A673 (cell line): ENCODE measurements at regions not wholly inside any gene's neighbourhood (a gene's known extent, or its start where the extent isn't known, plus 50 kb on each side); places are given as distances from the start of the nearest gene placed in this dataset.

Experiments
- EZH2 ChIP-seq: fragments of 200-600 bp; sonication (generic); IDR thresholded peaks from 2 replicates; pipeline ENCODE4 v1.6.1; 2017; ENCODE audit warnings: borderline replicate concordance, low read depth, mild to moderate bottlenecking, mixed read lengths, antibody characterized with exemption, low read length; ENCODE audit not compliant: poor library complexity, severe bottlenecking
- TF ChIP-seq, protein P1 (sequence below): fragments of 300-800, 200-600 bp; sonication (generic); conservative IDR thresholded peaks from 2 replicates; pipeline ENCODE4 v1.5.1; 2017; ENCODE audit warnings: low read depth, mild to moderate bottlenecking, antibody characterized with exemption, low read length, moderate library complexity, mixed read lengths

DNA sequence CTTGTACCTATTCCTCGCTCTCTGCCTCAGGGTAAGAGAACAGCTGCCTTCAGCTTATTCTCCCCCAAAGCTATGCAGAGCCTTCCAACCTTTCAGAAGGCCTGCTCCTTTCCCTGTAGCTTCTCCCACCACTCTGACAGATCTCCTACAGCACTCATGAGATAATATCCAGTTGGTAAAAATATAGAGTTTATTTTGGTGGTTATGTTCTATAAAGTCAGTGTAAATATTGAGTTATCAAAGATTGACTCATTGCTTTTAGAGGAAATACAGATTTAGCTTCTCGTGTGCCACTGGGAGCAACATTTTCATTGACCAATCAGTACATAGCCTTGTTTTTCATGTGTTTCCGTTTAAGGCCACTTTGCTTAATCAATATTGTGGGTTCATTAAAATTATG, 216.2 kb upstream of the TECRL start:
- TF ChIP-seq, protein P1, sequence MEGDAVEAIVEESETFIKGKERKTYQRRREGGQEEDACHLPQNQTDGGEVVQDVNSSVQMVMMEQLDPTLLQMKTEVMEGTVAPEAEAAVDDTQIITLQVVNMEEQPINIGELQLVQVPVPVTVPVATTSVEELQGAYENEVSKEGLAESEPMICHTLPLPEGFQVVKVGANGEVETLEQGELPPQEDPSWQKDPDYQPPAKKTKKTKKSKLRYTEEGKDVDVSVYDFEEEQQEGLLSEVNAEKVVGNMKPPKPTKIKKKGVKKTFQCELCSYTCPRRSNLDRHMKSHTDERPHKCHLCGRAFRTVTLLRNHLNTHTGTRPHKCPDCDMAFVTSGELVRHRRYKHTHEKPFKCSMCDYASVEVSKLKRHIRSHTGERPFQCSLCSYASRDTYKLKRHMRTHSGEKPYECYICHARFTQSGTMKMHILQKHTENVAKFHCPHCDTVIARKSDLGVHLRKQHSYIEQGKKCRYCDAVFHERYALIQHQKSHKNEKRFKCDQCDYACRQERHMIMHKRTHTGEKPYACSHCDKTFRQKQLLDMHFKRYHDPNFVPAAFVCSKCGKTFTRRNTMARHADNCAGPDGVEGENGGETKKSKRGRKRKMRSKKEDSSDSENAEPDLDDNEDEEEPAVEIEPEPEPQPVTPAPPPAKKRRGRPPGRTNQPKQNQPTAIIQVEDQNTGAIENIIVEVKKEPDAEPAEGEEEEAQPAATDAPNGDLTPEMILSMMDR, result no peak
- TF ChIP-seq EZH2, result no peak
